ENCODE measurements at regions not wholly inside any gene's neighbourhood (a gene's known extent, or its start where the extent isn't known, plus 50 kb on each side); places are given as distances from the start of the nearest gene placed in this dataset.

DNA sequence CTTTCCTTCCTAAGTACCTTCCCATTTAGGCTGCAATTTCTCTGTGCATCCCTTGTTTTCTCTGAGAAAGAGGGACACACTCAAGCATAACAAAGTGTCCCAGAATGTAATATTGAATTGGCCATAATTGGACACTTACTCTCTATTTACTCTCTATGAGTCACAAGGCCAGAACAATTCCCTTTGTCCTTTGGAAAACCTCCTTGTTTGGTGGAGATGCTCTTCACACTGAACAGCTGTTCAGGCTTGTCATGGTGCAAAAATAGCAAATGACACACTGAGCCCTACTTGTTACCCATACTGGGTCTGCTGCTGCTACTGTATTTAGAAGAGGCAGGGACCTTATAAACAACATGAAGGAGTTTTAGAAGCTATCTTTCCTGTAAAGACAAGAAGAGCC, 1590.5 kb upstream of the TMEM132C start:
- H3K9me3 ChIP-seq, result no peaks in the 10 kb centered on the region
- no peak for TF ChIP-seq POLR2A (IDR thresholded peaks at IDR 0.05)
- TF ChIP-seq, protein P1, sequence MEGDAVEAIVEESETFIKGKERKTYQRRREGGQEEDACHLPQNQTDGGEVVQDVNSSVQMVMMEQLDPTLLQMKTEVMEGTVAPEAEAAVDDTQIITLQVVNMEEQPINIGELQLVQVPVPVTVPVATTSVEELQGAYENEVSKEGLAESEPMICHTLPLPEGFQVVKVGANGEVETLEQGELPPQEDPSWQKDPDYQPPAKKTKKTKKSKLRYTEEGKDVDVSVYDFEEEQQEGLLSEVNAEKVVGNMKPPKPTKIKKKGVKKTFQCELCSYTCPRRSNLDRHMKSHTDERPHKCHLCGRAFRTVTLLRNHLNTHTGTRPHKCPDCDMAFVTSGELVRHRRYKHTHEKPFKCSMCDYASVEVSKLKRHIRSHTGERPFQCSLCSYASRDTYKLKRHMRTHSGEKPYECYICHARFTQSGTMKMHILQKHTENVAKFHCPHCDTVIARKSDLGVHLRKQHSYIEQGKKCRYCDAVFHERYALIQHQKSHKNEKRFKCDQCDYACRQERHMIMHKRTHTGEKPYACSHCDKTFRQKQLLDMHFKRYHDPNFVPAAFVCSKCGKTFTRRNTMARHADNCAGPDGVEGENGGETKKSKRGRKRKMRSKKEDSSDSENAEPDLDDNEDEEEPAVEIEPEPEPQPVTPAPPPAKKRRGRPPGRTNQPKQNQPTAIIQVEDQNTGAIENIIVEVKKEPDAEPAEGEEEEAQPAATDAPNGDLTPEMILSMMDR (IDR thresholded peaks at IDR 0.05), result no peak
- DNase-seq (no peak), ATAC-seq (no peak)
- no peaks in the 10 kb centered on the region for H3K36me3 ChIP-seq
- no peak overlapping the region for H3K27ac ChIP-seq
- H3K27me3 ChIP-seq, result no peaks in the 10 kb centered on the region
- intact Hi-C loops (cut with DNase I), result no loop called here
- peaks cover 0 to 4% (median 0%) of the 10 kb centered on the region in 4 donors for H3K4me1 ChIP-seq
- H3K4me3 ChIP-seq, result no peak overlapping the region

DNA sequence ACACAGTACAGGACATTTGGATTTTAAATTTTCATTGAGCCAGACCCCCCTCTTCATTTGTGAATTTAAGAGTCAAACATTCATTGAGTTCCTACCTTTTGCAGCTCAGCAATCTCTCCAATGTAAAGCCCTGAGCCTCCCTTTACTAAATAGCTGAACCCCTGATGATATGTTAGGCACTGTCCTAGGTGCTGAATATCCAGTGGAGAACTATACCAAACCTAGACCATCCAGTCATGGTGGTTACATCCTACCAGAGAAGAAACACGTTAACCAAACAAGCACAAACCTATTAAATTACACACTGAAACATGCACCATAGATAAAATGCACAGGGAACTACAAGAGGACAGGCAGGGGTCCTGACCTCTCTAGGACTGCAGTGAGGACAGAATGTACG, 1585.3 kb upstream of the TMEM132C start:
- H3K4me1 ChIP-seq, result no peaks in the 10 kb centered on the region
- 44% methylated on average over 2 of the region's 2 CpGs for whole genome bisulfite sequencing (ENCODE audit: insufficient coverage, low coverage, low lambda C conversion rate, missing lambda C conversion rate)
- ATAC-seq (no peak), DNase-seq (no peak)
- no peaks in the 10 kb centered on the region for H3K27me3 ChIP-seq
- intact Hi-C loops (cut with DNase I), result no loop called here
- no peak for TF ChIP-seq POLR2A (IDR thresholded peaks at IDR 0.05)
- TF ChIP-seq, protein P1 (IDR thresholded peaks at IDR 0.05), result no peak
- no peak overlapping the region for H3K27ac ChIP-seq
- H3K36me3 ChIP-seq, result no peaks in the 10 kb centered on the region
- no peaks in the 10 kb centered on the region for H3K9me3 ChIP-seq
- H3K4me3 ChIP-seq, result no peak overlapping the region

DNA sequence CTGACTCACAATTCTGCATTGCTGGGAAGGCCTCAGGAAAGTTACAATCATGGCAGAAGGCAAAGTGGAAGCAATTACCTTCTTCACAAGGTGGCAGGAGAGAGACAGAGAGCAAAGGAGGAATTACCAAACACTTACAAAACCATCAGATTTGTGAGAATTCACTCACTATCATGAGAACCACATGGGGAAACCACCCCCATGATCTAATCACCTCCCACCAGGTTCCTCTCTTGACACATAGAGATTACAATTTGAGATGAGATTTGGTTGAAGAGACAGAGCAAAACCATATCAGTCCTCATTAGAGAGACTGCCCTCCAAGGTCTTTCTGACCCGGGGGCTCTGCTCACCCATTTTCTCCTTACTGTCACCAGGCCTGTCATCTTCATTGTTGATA, 1582.3 kb upstream of the TMEM132C start:
- H3K36me3 ChIP-seq, result no peaks in the 10 kb centered on the region
- no peaks in the 10 kb centered on the region for H3K4me1 ChIP-seq
- ATAC-seq (no peak), DNase-seq (no peak)
- no peak overlapping the region for H3K4me3 ChIP-seq
- no peaks in the 10 kb centered on the region for H3K27me3 ChIP-seq
- WGBS (ENCODE audit: insufficient coverage, low coverage, low lambda C conversion rate, missing lambda C conversion rate), result 56% methylated on average over 1 of the region's 1 CpG
- H3K27ac ChIP-seq, result no peak overlapping the region
- no peak for TF ChIP-seq POLR2A (IDR thresholded peaks at IDR 0.05)
- TF ChIP-seq, protein P1 (IDR thresholded peaks at IDR 0.05), result no peak
- intact Hi-C loops (cut with DNase I), result no loop called here
- H3K9me3 ChIP-seq, result no peaks in the 10 kb centered on the region

DNA sequence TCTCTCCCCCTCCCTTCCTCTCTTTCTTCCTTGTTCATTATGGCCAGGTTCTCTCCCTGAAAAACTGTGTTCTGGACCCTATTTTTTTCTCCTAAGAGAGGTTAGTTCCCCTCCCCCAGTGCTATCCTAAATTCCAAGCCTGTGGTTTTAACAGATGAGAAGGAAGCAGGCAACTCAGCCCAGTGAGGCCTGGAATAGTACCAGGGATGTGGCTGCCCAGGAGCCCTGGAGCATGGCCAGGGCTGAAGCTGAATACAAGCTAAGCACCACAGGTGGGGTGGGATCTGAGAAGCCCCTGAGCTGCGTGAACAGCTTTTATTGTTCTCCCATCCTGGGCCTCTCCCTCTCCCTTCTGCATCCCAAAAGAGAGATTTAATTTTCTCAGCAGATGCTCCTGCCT, 1581.3 kb upstream of the TMEM132C start:
- 63% methylated on average over 1 of the region's 1 CpG for WGBS (ENCODE audit: insufficient coverage, low coverage, low lambda C conversion rate, missing lambda C conversion rate)
- no peak overlapping the region for H3K4me3 ChIP-seq
- no peaks in the 10 kb centered on the region for H3K36me3 ChIP-seq
- H3K27me3 ChIP-seq, result no peaks in the 10 kb centered on the region
- no peaks in the 10 kb centered on the region for H3K4me1 ChIP-seq
- ATAC-seq (no peak), DNase-seq (no peak)
- TF ChIP-seq, protein P1 (IDR thresholded peaks at IDR 0.05), result no peak
- TF ChIP-seq POLR2A (IDR thresholded peaks at IDR 0.05), result no peak
- H3K9me3 ChIP-seq, result no peaks in the 10 kb centered on the region
- no peak overlapping the region for H3K27ac ChIP-seq
- intact Hi-C loops (cut with DNase I), result no loop called here

DNA sequence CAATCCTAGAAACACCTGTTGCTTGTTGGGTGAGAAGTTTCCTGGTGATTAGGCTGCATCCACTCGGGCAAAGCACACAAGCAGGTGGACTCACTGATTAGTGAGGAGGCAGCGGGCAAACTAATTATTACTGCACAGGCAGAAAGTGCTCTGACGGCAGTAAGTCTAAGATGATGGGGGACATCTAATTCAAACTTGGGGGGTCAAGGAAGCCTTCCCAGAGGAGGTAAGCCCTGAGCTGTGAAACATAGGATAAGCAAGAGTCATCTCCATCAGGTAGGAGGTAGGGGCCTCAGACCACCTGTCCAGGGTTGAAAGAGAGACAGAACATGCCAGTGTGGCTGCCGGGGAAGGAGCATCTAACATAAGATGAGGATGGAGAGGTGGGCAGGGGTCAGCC, 1578.4 kb upstream of the TMEM132C start:
- WGBS (ENCODE audit: insufficient coverage, low coverage, low lambda C conversion rate, missing lambda C conversion rate), result 75% methylated on average over 4 of the region's 4 CpGs
- no peaks in the 10 kb centered on the region for H3K9me3 ChIP-seq
- DNase-seq (no peak), ATAC-seq (no peak)
- no peak overlapping the region for H3K4me3 ChIP-seq
- H3K36me3 ChIP-seq, result no peaks in the 10 kb centered on the region
- no peak for TF ChIP-seq POLR2A (IDR thresholded peaks at IDR 0.05)
- TF ChIP-seq, protein P1 (IDR thresholded peaks at IDR 0.05), result no peak
- intact Hi-C loops (cut with DNase I), result no loop called here
- no peaks in the 10 kb centered on the region for H3K4me1 ChIP-seq
- no peaks in the 10 kb centered on the region for H3K27me3 ChIP-seq
- no peak overlapping the region for H3K27ac ChIP-seq
